ENCODE measurements at regions not wholly inside any gene's neighbourhood (a gene's known extent, or its start where the extent isn't known, plus 50 kb on each side); places are given as distances from the start of the nearest gene placed in this dataset.

- Histone ChIP-seq H3K9ac (ENCODE audit: low read depth, low read length) (no peak overlapping the region), H2AK5ac (ENCODE audit: low read depth, low read length) (no peak overlapping the region), H3K18ac (ENCODE audit: low read depth, low read length) (no peak overlapping the region), H2BK15ac (ENCODE audit: low read depth, low read length) (no peak overlapping the region), H3K4ac (ENCODE audit: low read depth, low read length) (no peak overlapping the region), H4K91ac (ENCODE audit: insufficient read depth, low read depth, low read length) (no peak overlapping the region), H3K14ac (replicated peaks; ENCODE audit: low read depth, low read length) (no peak overlapping the region), H2BK120ac (ENCODE audit: low read depth, low read length) (no peak overlapping the region), H3K9me1 (ENCODE audit: insufficient read depth, low read length) (no peaks in the 10 kb centered on the region), H3K56ac (ENCODE audit: extremely low read depth, insufficient read depth, low read length) (no peak overlapping the region), H4K20me1 (ENCODE audit: insufficient read depth, low read length) (no peaks in the 10 kb centered on the region), H2BK20ac (ENCODE audit: low read depth, low read length) (no peak overlapping the region), H3K79me1 (ENCODE audit: low read depth in 1 of 2, low read length in 2 of 2) (no peaks in the 10 kb centered on the region), H4K5ac (ENCODE audit: low read depth, low read length) (no peak overlapping the region), H3K9me3 (ENCODE audit: control insufficient read depth, insufficient read depth, low read length) (peaks cover 2% of the 10 kb centered on the region; the same call in 1 of the 2 replicates), H3K23ac (ENCODE audit: low read depth, low read length) (no peak overlapping the region), H2BK5ac (ENCODE audit: low read depth, low read length, poor library complexity, severe bottlenecking) (no peak overlapping the region), H2AFZ (replicated peaks; ENCODE audit: low read length, poor library complexity) (no peak overlapping the region), H3K4me2 (ENCODE audit: low read depth, low read length) (no peak overlapping the region), H4K8ac (ENCODE audit: low read depth in 2 of 2, low read length in 2 of 2) (no peak overlapping the region), H3K27me3 (ENCODE audit: control insufficient read depth, insufficient read depth, low read length) (peaks cover 2% of the 10 kb centered on the region; the same call in 1 of the 2 replicates), H3K4me3 (ENCODE audit: insufficient read depth, low read depth, low read length) (no peak overlapping the region), H3K4me1 (ENCODE audit: control insufficient read depth, insufficient read depth, low read length) (peaks cover 4% of the 10 kb centered on the region), H3K27ac (ENCODE audit: insufficient read depth, low read length) (no peak overlapping the region), H3K36me3 (ENCODE audit: control insufficient read depth, insufficient read depth, low read length) (no peaks in the 10 kb centered on the region), H2AK9ac (replicated peaks; ENCODE audit: low read depth, low read length, poor library complexity) (no peak overlapping the region)
- in situ Hi-C loops (cut with MboI; ENCODE audit: low sequenced_read_pairs) (no loop called here), intact Hi-C loops (cut with micrococcal nuclease) (no loop called here), dilution Hi-C loops (cut with HindIII; ENCODE audit: low sequenced_read_pairs, unreplicated experiment) (no loop called here)
- CTCF ChIA-PET, result no interaction called here
- ATAC-seq (ENCODE audit: low read depth) (no peak), DNase-seq (no peak)
- BruUV-seq (replicated peaks), result no TSS peak
- POLR2A ChIA-PET (ENCODE audit: unreplicated experiment), result no interaction called here
- TF ChIP-seq BHLHE40 (IDR thresholded peaks at IDR 0.05; ENCODE audit: low read depth, low read length) (no peak), CHD1 (IDR thresholded peaks at IDR 0.05; ENCODE audit: low read depth, low read length) (no peak), USF2 (IDR thresholded peaks at IDR 0.05; ENCODE audit: low read depth, low read length) (no peak), FOS (IDR thresholded peaks at IDR 0.05; ENCODE audit: low read depth, low read length) (no peak), RAD21 (IDR thresholded peaks at IDR 0.05; ENCODE audit: low read length) (no peak), RFX5 (IDR thresholded peaks at IDR 0.05; ENCODE audit: low read depth, low read length) (no peak), ELK1 (IDR thresholded peaks at IDR 0.05; ENCODE audit: borderline replicate concordance, low read depth, low read length) (no peak), SMC3 (IDR thresholded peaks at IDR 0.05; ENCODE audit: low read depth, low read length) (no peak), MXI1 (IDR thresholded peaks at IDR 0.05; ENCODE audit: borderline replicate concordance, low read depth, low read length) (no peak), MAZ (IDR thresholded peaks at IDR 0.05; ENCODE audit: borderline replicate concordance, low read depth, low read length) (no peak), RCOR1 (IDR thresholded peaks at IDR 0.05; ENCODE audit: insufficient replicate concordance, low read length) (no peak), NFE2L2 (IDR thresholded peaks at IDR 0.05; ENCODE audit: low read depth, low read length) (no peak), POLR2A (IDR thresholded peaks at IDR 0.05; ENCODE audit: low read depth, low read length) (no peak), MAFK (IDR thresholded peaks at IDR 0.05; ENCODE audit: low read depth, low read length) (no peak), CTCF (conservative IDR thresholded peaks at IDR 0.05; ENCODE audit: low read depth, low read length) (no peak), CEBPB (IDR thresholded peaks at IDR 0.05; ENCODE audit: low read depth, low read length) (no peak)
Measured at GRCh38 chr9:4402501-4402900, 87.8 kb upstream of the SLC1A1 start.

All from IMR-90 (cell line).